HG02840 (cell line): ENCODE measurements at regions not wholly inside any gene's neighbourhood (a gene's known extent, or its start where the extent isn't known, plus 50 kb on each side); places are given as distances from the start of the nearest gene placed in this dataset.
"Not testable (repeated sequence)": the region's sequence is repeated elsewhere in the genome, so short reads cannot be mapped to it uniquely, and the experiment has no call there.

ENCODE experiments used
- ATAC-seq: cut with Tn5 transposase; IDR thresholded peaks from one replicate; pipeline ENCODE4 v1.9.1; 2021; ENCODE audit warnings: mild to moderate bottlenecking, moderate library complexity, moderate number of reproducible peaks; ENCODE audit not compliant: unreplicated experiment, low FRiP score

- ATAC-seq = no peak
Measured at GRCh38 chr6:145260484-145261175, 474.7 kb downstream of the EPM2A start.

- no peak for ATAC-seq
Measured at GRCh38 chr6:145261758-145262157, 473.6 kb downstream of the EPM2A start.

DNA sequence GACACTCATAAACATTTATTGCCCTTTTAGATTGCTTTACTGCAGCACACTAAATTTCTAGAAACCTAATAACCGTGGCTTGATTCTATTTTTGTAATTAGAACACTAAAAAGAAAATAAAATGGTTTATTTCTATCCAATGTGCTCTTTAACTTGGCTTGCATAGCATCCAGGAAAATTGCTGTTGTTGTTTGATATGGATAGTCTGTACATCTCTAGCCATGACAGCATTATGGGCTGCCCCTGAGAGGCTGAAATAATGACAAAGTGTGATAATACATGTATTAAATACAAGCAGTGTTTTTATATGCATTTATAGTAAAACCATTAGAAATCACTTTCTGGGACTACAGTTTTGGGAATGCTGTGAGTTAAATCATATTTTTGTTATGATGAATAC lies 472.5 kb downstream of the EPM2A start:
- ATAC-seq = no peak

- ATAC-seq = no peak
Measured at GRCh38 chr6:145263778-145264211, 471.5 kb downstream of the EPM2A start.

GRCh38 chr6:145266432-145267075 lies 468.8 kb downstream of the EPM2A start:
- ATAC-seq = no peak

DNA sequence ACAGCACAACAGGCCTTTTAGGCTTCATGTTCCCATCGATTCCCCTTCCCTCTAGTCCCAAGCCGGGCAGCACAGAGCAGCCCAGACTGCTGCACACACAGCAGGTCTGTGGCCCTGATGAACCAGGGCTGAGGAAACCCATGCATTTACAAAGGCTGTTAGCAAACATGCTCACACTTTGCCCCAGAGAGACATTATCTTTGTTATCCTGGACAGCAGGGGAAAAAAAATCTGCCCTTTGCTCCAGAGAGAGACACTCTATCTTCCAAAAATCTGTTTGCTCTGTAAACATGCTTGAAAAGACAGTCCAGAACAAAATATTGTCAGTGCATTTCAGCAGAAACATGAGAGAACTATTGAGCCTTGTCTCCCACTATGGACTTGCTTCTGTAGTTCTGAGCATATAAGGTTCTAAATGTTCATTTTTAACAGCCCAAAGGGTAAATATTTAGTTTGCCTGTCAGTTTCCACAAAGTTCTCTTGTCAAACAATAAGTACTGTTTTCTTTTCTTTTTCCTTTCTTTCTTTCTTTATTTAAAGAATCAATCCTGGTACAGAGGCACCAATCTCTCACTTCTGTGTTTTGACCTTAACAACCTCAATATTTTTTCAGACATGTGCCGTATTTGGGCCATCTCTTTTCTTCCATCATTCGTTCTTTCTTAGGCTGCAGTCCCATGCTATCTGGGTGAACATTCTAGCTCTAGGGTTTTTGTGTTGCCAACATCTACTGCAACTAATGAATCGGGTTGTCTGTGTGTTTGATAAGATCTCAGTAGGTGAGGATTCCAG lies 468.0 kb downstream of the EPM2A start:
- ATAC-seq = no peak

DNA sequence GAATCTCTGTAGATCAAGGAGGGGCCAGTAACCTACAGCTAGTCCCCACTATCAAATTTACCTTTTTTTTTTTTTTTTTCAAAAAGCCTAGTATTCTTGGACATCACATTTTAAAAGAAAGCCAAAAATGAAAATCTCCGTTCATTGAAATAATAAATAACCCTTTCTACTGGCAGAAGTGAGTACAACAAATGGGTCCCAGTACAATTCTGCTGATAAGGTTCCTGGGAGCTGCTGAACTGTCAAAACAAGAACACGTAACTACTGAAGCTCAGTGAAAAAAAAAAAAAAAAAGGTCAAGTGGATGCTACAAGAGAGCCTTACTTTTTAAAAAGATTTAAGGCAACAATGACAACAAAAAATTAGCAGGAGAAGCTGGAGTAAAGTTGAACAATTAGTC lies 464.9 kb downstream of the EPM2A start:
- ATAC-seq = no peak

- ATAC-seq = no peak
Measured at GRCh38 chr6:145271040-145271439, 464.3 kb downstream of the EPM2A start.

DNA sequence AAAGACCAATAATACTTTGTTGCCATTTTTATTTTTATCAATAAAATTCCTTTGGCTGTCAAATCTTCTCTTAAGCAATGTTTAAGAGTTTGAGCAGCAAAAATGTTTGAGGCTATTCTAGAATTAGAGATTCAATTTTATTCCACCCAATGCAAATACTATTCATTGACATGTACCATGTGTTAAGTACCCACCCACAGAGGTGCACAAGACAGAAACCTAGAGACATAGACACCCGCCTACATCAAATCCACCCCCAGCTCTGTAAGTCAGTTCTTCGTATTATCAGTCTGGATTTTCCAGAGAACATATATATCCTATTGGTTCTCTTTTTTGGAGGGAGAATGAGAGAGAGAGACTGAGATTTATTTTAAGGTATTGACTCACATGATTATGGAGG lies 463.7 kb downstream of the EPM2A start:
- no peak for ATAC-seq

DNA sequence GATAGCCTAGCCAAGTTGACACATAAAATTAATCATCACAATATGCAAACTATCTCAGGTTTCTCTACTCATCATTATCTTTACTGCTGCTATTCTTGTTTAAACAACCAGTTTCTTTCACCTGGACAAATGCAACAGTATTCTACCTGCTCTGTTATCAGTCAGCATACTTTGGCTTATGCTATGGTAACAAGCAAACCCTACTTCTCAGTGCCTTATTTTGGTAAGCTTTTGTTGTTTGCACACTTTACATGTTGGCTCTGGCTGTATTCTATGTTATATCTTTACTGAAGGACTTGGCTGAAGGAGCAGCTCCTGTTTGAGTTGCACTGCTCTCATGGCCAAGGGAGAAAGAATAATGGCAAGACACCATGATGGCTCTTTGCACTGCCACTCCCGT lies 463.1 kb downstream of the EPM2A start:
- no peak for ATAC-seq

- ATAC-seq = no peak
Measured at GRCh38 chr6:145273136-145273535, 462.2 kb downstream of the EPM2A start.

GRCh38 chr6:145274083-145274482 lies 461.2 kb downstream of the EPM2A start:
- ATAC-seq = no peak

DNA sequence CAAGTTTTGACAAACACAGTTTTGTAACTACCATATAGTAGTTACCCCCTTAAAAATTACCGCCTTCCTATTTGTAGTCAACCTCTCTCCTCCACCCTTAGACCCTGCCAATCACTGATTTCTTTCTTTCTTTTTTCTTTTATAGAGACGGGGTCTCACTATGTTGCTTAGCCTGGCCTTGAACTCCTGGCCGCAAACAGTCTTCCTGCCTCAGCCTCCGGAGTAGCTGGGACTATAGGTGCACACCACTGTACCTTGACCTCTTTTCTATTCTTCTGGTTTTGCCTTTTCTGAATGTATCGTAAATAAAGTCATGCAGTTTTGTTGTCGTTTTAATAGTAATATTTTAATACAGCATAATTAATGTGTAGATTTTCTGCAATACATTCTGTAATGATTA lies 460.3 kb downstream of the EPM2A start:
- no peak for ATAC-seq

DNA sequence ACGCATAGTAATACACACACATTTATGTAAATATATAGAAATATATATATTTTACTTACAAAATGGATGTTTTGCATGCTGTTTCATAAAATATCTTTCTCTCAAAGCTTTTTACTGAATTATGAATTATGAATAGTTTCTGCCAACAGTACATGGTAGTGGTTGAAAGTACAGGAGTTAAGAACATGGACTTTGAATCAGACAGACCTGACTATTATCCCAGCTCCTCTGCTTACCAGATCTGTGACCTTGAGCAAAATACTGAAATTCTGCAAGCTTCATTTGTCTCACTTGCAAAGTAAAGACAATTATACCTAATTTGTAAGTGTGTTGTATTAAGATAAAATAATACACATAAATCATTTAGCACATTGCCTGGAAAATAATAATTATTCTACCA lies 459.5 kb downstream of the EPM2A start:
- no peak for ATAC-seq

DNA sequence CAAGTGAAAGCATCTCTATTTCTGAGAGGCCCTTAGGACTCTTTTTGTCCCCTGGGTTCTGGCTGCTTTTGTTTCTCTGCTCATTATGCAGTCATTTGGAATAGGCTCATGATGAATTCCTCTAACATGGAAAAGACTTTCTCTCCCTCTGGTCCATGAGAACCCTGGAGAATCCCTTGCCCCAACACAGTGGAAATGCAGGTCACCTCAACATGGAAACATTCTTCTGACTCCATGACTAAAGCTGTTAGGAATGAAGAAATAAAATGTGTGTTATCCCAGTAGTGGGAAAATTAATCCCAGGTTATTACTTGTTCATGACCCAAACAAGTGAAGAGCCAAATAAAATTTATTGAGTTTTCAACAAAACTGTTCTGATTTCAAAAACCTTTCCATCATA lies 458.6 kb downstream of the EPM2A start:
- ATAC-seq = no peak

DNA sequence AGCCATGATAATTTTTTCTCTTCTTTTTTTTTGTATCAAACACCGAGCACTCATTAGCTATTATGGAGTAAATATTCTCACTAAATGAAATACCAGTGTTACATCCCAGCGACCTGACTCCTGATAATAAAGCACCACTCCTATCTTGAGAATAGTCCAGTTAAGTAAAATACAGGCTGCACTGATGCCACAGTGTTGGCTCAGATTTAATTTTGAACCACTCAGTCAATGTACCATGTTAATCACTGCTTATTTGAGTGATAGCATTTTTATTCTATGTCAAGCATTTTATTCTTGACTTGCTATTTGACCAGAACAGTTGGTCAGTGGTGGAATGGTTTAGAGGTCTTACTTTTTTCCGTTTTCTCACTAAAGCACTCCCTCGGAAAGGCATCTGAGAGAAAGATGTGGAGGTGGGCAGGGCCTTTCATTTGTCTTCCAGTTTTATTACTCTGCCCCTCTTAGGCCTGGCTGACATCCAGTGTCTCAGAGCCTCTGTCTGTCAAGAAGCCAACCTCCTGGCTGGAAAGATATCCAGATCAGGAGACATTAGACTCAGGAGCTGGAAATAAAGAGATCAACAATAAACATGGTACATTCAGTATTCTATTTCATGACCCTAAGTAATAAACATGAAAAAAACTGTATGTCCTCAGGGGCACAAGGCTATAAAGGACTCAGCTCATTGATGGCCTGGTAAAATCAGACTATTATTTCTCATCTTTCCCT lies 457.8 kb downstream of the EPM2A start:
- no peak for ATAC-seq

DNA sequence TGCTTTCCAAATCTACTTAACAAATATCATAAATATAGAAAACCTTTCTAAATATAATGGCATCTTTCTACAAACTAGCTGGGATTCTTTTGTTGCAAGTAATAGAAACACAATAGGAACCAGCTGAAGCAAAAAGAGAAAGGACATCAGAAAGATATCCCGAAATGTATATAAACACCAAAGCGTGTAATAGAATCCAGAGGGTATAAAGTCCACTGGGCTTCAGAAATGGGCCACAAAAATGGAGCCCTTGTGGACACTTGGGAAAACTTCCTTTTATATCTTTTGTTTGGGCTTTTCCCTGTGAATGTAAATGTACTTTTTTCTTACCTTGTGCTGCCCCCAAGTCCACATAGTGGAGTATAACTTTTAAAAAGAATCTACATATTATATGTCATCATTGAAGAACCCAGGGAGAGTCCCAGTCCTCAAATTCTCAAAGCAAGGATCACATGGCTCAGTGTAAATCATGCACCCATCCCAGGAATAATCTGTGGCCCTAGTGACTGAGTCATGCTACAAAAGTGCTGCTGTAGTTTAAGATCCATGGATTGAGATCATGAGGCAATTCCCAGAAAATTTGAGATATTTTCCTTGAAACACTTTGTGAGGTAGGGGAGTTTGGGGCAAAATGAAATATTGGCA lies 457.0 kb downstream of the EPM2A start:
- no peak for ATAC-seq

GRCh38 chr6:145279551-145279950 lies 455.8 kb downstream of the EPM2A start:
- ATAC-seq = no peak

- ATAC-seq = no peak
Measured at GRCh38 chr6:145279993-145280392, 455.3 kb downstream of the EPM2A start.

DNA sequence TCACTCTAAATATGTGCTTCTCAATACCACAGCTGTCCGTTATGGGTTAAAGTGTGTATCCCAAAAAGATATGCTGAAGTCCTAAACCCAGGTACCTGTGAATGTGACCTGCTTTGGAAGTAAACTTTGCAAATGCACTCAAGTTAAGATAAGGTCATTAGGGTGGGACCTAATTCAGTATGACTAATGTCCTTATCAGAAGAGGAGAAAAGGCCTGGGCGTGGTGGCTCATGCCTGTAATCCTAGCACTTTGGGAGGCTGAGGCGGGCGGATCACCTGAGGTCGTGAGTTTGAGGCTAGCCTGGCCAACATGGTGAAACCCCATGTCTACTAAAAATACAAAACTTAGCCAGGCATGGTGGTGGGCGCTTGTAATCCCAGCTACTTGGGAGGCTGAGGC lies 452.1 kb downstream of the EPM2A start:
- ATAC-seq = not testable (repeated sequence)
